Middle frontal gyrus (tissue), 1 donor: ENCODE measurements at regions not wholly inside any gene's neighbourhood (a gene's known extent, or its start where the extent isn't known, plus 50 kb on each side); places are given as distances from the start of the nearest gene placed in this dataset.

ENCODE experiments used
- DNase-seq: peaks from one replicate; pipeline ENCODE4 v3.0.0-alpha.2; 2015; ENCODE audit warnings: low spot score; ENCODE audit errors: extremely low spot score

DNA sequence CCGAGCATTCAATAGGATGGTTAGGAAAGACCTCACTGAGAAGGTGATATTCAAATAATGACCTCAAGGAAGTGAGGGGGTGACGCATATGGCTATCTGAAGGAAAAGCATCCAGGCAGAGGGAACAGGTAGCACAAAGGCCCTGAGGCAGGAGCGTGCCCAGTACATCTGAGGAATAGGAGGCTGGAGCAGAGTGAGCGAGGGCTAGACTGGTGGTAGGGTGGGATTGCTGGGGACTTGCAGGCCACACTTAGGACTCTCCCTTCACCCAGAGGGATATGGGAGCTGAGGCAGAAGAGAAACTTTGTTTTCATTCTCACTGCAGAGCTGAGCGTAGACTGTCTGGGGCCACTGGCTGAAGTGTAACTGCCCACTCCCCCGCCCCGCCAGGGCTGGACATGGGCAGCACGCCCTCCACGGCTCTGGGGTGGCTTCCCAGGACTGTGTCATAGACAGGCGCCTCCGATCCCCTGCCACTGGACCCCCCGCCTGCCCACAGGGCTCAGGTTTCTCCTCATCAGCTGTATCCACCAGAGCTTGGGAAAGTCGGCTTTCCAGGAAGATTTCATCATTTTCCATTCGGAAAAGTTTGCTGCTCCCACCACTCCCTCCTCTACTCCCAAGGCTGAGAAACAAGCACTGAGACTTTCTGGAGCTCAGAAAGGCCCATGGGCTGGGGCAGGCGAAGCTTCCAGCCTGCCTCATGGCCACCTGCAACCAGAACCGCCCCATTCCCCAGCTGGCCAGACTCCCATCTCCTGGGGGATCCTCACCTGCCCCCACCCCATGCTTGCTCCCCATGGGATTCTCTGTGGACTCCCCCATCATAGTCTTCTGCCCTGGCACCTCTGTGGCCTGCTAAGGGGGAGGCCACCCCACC, 142.6 kb downstream of the MRPL14 start:
- no peak for DNase-seq

DNA sequence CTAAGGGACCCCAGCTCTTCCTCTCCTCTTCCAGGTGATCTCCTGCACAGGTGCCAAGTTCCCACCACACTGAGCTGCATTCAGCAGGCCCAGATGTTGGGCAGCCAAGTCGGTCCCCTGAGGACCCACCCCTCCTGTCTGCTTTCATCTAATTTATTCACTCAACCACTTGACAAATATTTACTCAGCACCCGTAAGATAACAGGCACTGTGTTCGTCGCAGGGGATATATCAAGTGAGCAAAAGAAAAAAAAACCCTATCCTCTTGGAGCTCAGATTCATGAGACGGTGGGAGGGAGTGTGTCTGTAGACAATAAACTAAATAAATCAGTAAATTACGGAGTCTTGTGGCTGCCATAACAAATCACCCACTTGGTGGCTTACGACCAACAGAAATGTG, 143.6 kb downstream of the MRPL14 start:
- DNase-seq, result no peak

DNA sequence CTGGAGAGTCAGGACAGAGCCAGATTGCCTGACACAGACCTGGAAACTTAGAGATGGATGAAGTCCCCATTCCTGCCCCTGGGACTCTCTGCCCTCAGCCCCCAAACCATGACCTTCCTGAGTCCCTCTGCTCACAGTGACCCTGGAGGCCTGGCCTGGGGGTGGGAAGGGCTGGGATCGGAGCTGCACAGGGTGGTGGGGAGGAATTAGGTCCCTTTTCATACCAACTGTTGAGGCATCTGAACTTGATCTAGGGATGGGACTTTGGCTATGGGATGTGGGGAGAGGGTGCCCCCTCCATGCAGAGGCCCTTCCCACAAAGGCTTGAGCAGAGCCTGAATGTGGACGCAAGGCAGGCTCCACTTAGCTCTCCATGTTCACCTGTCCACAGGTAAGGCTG, 144.1 kb downstream of the MRPL14 start:
- DNase-seq, result no peak

DNA sequence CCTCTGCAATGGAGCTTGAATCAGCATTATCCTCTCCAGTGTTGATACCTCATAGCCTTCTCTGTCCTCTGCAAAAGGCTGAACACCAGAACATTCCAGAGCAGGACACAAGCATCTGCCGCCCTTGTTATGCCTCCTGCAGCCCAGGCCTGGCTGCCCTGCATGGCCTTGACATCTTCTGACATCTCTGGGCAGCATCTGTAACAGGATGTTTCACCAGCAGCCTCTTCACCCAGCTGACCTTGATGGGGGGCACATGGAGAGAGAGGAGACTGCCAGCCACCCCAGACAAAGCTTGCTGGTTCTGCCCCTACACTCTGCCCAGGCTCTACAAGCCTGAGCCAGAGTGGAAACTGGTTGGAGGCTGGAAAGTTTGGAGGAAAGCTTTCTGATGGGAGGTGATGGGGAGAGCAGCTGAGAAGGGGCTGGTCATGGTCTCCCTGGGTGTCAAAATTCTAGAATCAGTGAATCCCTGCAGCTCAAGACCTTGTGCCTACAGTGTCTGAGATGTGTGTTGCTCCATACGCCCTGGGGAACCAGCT, 145.1 kb downstream of the MRPL14 start:
- no peak for DNase-seq

DNA sequence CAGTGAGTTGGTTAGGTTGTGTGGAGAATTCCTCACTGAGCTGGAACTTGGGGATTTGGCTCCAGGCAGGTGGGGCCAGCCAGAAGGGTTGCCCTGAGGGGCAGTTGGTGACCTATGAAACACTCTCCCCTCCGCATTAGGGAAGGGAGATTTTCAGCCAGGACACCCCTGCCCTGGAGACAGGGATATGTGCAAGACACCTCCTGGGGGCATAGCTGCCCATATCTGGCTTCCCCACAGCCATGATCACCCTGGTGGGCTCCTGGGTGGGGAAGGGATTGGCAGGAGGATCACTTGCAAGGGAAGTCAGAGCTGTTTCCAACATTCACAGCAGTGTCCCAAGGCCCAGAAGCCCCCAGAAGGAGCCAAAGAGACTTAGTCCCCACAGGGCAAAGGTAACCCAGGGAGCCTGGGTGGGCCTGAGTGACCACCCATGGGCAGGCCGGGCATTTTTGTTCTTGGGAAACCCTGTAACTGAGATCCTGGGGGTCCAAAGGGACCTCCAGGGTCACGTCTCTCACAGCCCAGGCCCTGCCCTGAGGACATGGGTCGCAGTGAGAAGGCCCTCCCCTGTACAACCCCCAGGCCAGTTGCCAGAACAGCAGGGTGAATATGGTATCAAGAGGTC, 145.8 kb downstream of the MRPL14 start:
- no peak for DNase-seq

DNA sequence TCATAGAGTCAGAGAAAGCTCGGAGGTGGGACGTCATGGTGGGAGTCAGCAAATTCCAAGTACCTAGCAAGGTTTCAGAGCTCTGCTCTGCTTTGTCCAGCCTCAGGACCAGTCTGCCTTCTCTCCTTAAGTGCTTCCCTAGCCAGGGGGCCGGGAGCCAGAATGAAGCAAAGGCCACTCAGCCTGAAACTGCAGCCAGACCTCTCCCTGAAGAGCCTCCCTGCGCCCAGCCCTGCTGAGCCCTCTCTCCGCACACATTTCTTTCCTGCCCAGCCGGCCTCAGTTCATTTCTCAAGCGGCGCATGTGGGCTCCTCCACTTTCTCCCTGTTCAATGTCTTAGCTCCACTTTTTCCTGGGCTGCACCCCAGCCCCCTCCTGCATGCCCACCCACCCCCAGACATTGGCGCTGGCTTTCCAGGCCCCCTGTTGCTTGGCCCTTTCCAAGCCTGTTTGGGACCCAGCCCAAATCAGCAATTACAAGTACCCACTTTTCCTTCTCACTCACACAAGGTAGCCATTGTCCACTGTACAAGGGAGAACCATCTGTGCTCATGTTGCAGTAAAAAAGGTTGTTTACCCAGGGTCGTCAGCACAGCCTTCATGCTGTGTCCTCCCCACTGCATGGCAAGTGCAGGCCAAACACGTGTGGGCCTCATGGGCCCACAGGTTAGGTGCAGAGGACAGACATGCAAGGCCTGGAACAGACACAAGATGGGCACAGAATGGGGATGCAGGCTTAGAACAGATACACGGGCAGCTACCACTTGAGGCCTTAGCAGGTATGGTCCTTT, 147.1 kb downstream of the MRPL14 start:
- no peak for DNase-seq

DNA sequence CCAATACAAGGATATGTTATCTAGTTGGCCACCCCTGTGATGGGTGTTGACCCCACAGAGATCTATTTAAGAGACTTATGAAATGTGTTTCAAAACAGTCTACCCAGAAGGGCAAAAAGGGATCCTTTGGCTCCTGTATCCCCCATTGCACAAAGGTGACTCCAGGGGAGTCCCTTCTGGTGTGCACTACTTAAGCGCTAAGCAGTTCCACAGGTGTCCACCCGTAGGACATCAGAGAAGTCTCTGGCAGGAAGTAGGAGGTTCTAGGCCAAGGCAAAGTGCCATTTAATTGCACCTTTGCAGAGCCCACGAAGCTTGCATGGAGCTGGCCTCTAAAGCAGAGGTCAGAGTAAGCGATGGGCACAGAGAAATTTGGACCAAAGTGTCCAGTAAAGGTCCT, 147.7 kb downstream of the MRPL14 start:
- no peak for DNase-seq

DNA sequence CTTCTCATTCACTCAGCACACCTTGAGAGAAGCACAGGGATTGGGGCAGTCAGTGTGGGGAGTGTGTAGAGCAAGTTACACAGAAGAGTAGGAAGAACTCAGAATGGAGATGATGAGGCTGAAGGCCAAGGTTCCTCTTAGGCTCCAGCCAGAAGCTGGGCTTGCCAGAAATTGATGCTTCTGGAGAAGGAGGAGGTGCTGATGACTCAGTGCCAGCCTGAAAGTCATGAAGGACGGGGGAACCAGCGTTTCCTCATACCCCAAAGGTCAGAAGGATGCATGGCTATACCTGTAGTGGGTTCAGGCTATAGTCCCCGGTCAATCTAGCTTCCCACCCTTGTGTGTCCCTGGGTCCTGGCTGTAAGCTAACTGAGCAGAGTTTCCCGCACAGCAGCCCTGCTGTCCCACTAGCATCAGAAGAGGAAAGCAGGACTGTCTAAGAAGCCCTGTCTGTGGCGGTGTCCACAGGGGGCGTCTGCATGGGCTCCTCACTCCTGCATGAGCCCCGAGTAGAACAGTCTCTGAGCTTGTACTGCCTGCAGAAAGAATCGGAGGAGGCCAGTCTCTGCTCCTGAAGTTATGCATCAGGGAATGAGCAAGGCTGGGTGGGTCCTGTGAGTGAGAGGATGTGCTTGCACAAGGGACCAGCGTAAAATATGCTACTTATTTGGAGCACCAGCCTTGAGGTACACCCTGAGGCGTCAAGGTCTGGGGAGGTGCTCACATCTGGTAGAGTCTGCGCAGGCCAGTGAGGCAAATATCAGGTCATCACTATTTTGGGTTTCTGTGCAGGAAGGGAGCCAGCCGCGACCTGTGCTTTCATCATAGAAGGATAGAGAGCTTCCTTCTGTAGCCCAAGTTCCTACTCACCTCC, 148.5 kb downstream of the MRPL14 start:
- DNase-seq, result no peak

DNA sequence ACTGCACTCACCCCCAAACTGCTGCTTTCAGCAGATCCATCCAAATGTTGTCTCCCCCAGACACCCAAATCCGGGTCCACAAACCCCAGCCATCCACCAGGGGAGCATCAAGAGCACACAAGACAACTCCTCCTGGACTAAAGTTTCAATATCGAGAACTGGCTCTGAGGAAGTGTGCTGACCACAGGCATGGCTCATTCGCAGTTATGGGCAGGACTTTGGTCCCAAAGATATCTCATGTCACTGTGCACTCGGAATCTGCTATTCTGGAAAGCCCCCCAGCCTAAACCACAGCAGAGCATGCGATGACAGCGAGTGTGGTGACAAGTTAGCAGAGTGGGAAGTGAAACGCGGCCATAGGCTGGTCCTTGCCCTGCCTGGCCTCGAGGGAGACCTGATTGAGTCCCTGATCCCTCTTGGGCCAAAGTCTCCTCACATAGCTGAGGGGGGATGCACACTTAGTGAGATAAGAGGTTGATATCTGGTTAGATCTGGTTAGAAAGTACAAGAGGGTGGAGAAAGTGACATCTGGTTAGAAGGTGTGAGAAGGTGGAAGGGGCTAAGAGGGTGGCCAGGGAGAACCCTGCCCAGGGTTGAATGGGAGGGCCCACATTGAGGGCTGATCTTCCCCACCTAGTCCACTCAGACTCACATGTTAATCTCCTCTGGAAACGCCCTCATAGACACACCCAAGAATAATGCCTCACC, 149.7 kb downstream of the MRPL14 start:
- no peak for DNase-seq

DNA sequence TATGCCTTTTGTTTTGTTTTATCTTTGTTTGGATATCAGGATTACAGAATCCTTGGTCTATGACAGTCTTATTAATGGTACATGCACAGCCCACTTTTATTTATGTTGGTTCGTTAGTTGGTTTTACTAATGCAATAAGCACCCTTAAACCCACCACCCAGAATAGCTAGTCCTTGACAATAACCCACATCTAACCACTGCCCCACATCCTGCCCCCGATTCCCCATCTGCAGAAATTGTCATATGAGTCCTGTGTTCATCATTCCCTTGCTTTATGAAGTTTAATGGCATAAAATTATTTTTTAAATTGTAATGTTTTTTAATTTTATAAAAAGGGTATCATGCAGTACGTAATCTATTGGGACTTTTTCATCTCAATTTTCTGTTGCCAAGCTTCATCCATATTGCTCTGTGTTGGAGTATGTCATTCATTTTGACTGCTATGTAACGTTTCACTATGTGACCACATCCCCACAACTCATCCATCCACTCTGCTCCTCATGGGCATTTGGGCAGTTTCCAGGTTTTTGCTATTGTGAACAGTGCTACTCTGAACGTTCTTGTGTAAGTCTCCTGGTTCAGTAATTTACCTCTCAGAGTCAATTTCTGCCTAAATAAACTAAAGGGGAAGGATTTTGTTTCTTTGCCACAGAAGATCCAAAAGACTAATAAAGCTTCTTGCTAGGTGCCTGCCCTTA, 150.4 kb downstream of the MRPL14 start:
- no peak for DNase-seq

DNA sequence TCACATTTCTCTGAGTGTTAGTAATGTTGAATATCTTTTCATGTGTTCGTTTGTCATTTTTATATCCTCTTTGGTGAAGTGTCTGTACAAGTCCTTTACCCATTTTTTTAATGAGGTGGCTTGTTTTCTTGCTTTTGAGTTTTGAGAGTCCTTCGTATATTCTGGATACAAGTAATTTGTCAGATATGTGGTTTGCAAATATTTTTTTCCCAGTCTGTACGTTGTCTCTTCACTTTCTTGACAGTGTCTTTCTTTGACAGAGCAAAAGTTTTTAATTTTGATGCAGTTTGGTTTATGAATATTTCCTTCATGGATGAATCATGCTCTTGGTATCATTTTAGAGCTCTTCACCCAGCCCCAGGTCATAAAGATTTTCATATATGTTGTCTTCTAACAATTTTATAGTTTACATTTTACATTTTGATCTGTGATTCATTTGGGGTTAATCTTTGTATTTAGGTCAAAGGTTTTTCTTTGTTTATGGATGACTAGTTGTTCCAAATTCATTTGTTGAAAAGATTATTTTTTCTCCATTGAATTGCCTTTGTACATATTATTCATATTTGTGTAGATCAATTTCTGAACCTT, 152.5 kb downstream of the MRPL14 start:
- no peak for DNase-seq

DNA sequence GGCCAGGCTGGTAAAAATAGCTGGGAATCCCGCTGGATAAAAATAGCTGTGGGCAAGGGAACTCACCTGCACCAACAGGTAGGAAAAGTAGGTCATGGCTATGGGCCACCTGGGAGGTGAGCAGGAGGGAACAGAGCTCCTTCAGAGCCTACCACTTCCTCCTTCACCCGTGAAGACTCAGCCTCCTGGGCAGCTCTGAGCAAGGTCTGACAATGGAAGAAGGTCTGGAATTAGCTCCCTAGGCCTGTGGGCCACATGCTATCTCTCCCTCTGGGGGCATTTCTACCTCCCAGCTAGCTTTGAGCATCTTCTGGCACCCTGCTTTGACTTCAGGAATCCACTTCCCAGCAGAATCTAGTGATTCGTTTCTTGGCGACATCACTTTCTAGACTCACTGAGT, 153.9 kb downstream of the MRPL14 start:
- no peak for DNase-seq

DNA sequence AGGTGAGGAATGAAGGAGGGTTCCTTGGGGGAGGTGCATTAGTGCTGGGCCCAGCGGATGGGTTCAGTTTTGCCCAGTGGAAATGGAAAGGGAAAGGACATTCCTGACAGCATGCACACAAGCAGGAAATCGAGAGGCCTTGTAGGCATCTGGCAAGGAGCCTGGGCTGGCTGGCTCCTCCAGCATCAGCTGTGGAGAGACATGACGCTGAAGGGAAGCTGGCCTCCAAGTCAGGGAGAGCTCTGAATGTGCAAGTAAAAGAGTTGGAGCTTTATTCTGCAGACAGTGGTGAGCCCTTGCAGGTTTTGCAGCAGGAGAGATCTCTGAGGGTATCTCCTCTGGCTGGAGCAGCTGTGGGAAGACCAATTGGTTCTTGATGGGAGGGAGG, 154.3 kb downstream of the MRPL14 start:
- peak; percentile 65 for DNase-seq

DNA sequence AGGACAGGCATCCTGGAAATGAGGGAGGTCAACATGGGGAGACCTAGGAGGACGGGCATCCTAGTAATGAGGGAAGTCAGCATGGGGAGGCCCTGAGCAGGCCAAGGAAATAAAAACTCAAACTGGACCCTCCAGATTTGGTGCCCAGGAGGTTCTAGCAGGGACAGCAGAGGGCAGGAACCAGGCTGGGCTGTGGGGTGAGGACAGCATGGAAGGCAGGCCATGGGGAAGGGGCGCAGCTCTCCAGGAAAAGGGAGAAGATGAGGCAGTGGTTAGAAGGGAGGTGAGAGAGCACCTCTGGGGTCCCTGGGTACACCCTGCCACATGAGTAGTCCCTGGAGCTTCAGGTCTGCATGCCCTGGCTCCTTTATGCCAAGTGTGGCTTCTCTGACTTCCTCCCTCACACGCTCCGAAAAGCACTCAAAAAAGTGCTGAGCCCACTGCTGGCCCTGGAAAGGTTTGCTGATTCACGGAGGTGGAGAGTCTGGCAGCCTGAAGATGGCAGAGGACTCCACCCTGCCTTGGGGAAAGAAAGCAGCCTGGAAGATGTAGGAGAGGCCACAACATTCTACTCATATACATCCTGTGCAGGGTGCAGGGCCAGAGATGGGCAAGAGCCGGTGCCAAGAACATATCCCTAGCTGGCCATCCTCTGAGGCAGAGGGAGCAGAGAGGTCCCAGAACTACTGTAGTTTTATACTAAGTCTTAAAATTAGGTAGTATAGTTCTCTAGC, 154.9 kb downstream of the MRPL14 start:
- DNase-seq, result no peak

DNA sequence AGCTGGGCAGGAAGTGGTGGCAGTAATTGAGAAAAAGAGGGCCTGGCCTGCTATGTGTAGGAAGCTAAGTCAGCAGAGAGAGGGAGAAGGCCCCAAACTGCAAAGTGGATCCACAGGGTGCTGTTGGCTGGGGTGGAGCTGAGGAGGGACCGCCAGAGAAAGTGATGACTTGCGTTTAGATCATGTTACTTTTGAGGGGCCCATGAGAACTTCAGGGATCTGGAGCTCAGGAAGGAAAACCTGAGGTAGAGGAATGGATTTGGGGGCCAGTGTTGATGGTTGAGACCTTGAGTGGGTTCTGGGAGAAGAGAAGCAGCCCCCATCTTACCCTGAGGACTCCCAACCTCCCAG, 155.5 kb downstream of the MRPL14 start:
- no peak for DNase-seq

DNA sequence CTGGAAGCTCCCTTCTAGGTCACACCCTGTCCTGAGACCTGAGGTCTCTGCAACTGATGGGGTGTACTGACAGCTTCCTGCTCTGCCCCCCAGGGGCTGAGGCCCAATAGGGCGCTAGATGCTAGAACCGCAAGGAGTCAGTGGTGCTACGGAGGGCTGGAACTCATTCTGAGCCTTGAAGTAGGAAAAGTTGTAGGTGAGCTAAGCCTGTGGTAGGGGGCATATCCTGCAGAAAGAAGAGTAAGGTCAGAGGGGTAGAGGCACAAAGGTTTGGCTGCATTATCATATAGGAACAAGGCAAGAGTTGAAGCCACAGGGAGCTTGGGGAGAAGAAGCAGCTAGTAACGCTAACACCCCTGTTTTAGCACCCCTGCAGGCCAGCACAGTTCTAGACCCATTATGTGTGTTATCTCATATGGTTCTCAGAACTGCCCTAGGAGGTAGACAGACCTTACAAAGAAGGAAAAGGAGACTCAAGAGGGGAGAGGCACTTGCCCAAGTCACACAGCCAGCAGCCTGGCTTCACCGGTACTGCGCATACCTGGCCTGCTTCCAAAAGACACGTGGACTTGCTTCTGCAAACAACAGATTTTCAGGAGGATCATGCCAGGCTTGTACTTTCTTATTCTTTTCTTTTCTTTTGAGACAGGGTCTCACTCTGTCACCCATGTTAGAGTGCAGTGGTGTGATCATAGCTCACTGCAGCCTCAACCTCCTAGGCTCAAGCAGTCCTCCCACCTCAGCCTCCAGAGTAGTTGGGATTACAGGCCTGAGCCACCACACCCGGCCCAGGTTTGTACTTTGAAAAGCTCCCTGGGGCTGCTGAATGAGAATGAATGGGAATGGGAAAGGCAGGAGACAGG, 156.1 kb downstream of the MRPL14 start:
- DNase-seq, result no peak

DNA sequence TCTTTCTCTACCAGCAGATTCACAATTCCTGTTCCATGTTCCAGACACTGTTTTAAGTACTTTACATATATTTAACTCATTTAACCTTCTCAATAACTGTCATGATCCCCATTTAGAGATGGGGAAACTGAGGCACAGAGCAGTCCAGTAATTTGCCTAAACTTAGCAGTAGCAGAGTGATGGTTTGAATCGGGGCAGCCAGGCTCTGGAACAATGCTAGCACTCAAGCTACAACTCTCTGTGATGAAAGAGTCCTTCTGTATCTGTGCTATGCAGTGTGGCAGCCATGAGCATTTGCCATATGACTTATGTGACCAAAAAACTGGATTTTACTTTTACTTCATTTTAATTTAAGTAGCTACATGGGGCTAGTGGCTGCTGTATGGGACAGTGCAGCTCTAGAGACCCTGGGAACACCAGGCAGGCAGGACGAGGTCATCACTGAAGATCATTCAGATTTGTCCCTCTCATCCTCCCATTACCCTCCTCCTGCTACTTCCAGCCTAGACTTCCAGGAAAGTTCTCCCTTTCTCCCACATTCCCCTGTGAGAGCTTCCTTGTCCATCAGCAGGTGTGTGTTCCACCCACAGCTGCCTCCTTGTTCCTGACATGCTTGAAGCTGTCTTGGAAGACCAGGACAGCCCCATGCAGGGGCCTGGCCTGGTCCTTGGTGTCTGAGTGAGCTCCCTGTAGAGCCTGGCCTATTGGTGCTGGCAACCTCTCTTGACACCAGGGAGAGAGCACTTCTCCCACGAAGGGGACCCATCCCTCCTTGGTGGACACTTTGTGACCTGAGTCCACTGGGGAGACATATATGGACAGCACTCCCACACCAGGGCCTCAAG, 157.0 kb downstream of the MRPL14 start:
- DNase-seq, result no peak
